ENCODE measurements at regions not wholly inside any gene's neighbourhood (a gene's known extent, or its start where the extent isn't known, plus 50 kb on each side); places are given as distances from the start of the nearest gene placed in this dataset.

GRCh38 chr11:80155412-80156017 lies 714.7 kb upstream of the TENM4 start:
- DNase-seq (ENCODE audit: low read depth) = no peak

GRCh38 chr11:80146232-80146631 lies 705.4 kb upstream of the TENM4 start:
- no peak for DNase-seq (ENCODE audit: low read depth)

- no peak for DNase-seq (ENCODE audit: low read depth)
Observed at GRCh38 chr11:80144897-80145594, 704.2 kb upstream of the TENM4 start.

- DNase-seq (ENCODE audit: low read depth) = no peak
Observed at GRCh38 chr11:80136991-80137390, 696.2 kb upstream of the TENM4 start.

GRCh38 chr11:80129396-80129795 lies 688.6 kb upstream of the TENM4 start:
- no peak for DNase-seq (ENCODE audit: low read depth)

- DNase-seq (ENCODE audit: low read depth) = no peak
Observed at GRCh38 chr11:80122211-80122610, 681.4 kb upstream of the TENM4 start.

- DNase-seq (ENCODE audit: low read depth) = no peak
Observed at GRCh38 chr11:80118073-80118472, 677.2 kb upstream of the TENM4 start.

- no peak for DNase-seq (ENCODE audit: low read depth)
Observed at GRCh38 chr11:80116796-80117195, 676.0 kb upstream of the TENM4 start.

- no peak for DNase-seq (ENCODE audit: low read depth)
Observed at GRCh38 chr11:80109652-80110051, 668.8 kb upstream of the TENM4 start.

- DNase-seq (ENCODE audit: low read depth) = no peak
Observed at GRCh38 chr11:80109031-80109430, 668.2 kb upstream of the TENM4 start.

- no peak for DNase-seq (ENCODE audit: low read depth)
Observed at GRCh38 chr11:80107415-80107814, 666.6 kb upstream of the TENM4 start.

- DNase-seq (ENCODE audit: low read depth) = no peak
Observed at GRCh38 chr11:80104191-80104590, 663.4 kb upstream of the TENM4 start.

- no peak for DNase-seq (ENCODE audit: low read depth)
Observed at GRCh38 chr11:80103142-80103859, 662.5 kb upstream of the TENM4 start.

GRCh38 chr11:80097146-80097545 lies 656.3 kb upstream of the TENM4 start:
- no peak for DNase-seq (ENCODE audit: low read depth)

- no peak for DNase-seq (ENCODE audit: low read depth)
Observed at GRCh38 chr11:80096736-80097135, 655.9 kb upstream of the TENM4 start.

GRCh38 chr11:80086496-80087055 lies 645.7 kb upstream of the TENM4 start:
- DNase-seq (ENCODE audit: low read depth) = no peak

GRCh38 chr11:80085563-80085962 lies 644.7 kb upstream of the TENM4 start:
- no peak for DNase-seq (ENCODE audit: low read depth)

- DNase-seq (ENCODE audit: low read depth) = no peak
Observed at GRCh38 chr11:80084608-80085007, 643.8 kb upstream of the TENM4 start.

GRCh38 chr11:80083531-80083951 lies 642.7 kb upstream of the TENM4 start:
- no peak for DNase-seq (ENCODE audit: low read depth)

- DNase-seq (ENCODE audit: low read depth) = no peak
Observed at GRCh38 chr11:80082406-80082805, 641.6 kb upstream of the TENM4 start.

- DNase-seq (ENCODE audit: low read depth) = no peak
Observed at GRCh38 chr11:80077113-80077512, 636.3 kb upstream of the TENM4 start.

GRCh38 chr11:80074837-80075236 lies 634.0 kb upstream of the TENM4 start:
- no peak for DNase-seq (ENCODE audit: low read depth)

GRCh38 chr11:80066291-80066690 lies 625.5 kb upstream of the TENM4 start:
- DNase-seq (ENCODE audit: low read depth) = no peak
